GM18511 (cell line): ENCODE measurements at regions not wholly inside any gene's neighbourhood (a gene's known extent, or its start where the extent isn't known, plus 50 kb on each side); places are given as distances from the start of the nearest gene placed in this dataset.

ENCODE experiments used
- ATAC-seq: cut with Tn5 transposase; IDR thresholded peaks from one replicate; pipeline ENCODE4 v1.9.1; 2021; ENCODE audit warnings: mild to moderate bottlenecking, moderate library complexity; ENCODE audit not compliant: unreplicated experiment

GRCh38 chr2:81242501-81242900, 937.9 kb upstream of the LRRTM1 start:
- ATAC-seq = no peak

GRCh38 chr2:81238462-81238861, 933.9 kb upstream of the LRRTM1 start:
- no peak for ATAC-seq

GRCh38 chr2:81235601-81236000, 931.0 kb upstream of the LRRTM1 start:
- ATAC-seq = no peak

- no peak for ATAC-seq
Measured at GRCh38 chr2:81234711-81235110, 930.2 kb upstream of the LRRTM1 start.

GRCh38 chr2:81225756-81226155, 921.2 kb upstream of the LRRTM1 start:
- ATAC-seq = no peak

- no peak for ATAC-seq
Measured at GRCh38 chr2:81213598-81213997, 909.0 kb upstream of the LRRTM1 start.

GRCh38 chr2:81206216-81206615, 901.7 kb upstream of the LRRTM1 start:
- no peak for ATAC-seq

- no peak for ATAC-seq
Measured at GRCh38 chr2:81196933-81197628, 892.5 kb upstream of the LRRTM1 start.

- no peak for ATAC-seq
Measured at GRCh38 chr2:81196383-81196851, 891.9 kb upstream of the LRRTM1 start.

GRCh38 chr2:81195774-81196382, 891.3 kb upstream of the LRRTM1 start:
- ATAC-seq = no peak

- ATAC-seq = no peak
Measured at GRCh38 chr2:81195017-81195773, 890.6 kb upstream of the LRRTM1 start.

GRCh38 chr2:81194581-81194980, 890.0 kb upstream of the LRRTM1 start:
- no peak for ATAC-seq

GRCh38 chr2:81194176-81194575, 889.6 kb upstream of the LRRTM1 start:
- ATAC-seq = no peak

GRCh38 chr2:81181845-81182244, 877.3 kb upstream of the LRRTM1 start:
- no peak for ATAC-seq

- ATAC-seq = no peak
Measured at GRCh38 chr2:81171447-81171846, 866.9 kb upstream of the LRRTM1 start.

- no peak for ATAC-seq
Measured at GRCh38 chr2:81163583-81163982, 859.0 kb upstream of the LRRTM1 start.

GRCh38 chr2:81158505-81158904, 854.0 kb upstream of the LRRTM1 start:
- no peak for ATAC-seq

GRCh38 chr2:81148323-81148722, 843.8 kb upstream of the LRRTM1 start:
- no peak for ATAC-seq

- ATAC-seq = no peak
Measured at GRCh38 chr2:81136296-81136695, 831.7 kb upstream of the LRRTM1 start.

- ATAC-seq = no peak
Measured at GRCh38 chr2:81097361-81097760, 792.8 kb upstream of the LRRTM1 start.

- no peak for ATAC-seq
Measured at GRCh38 chr2:81093031-81093430, 788.5 kb upstream of the LRRTM1 start.

GRCh38 chr2:81087646-81088045, 783.1 kb upstream of the LRRTM1 start:
- ATAC-seq = no peak
